Lung (tissue), 11 donors: ENCODE measurements at regions not wholly inside any gene's neighbourhood (a gene's known extent, or its start where the extent isn't known, plus 50 kb on each side); places are given as distances from the start of the nearest gene placed in this dataset.

ENCODE experiments used
- ATAC-seq: fragments of 200-7000 bp; cut with Tn5 transposase; one replicate; pipeline ENCODE4 v1.9.1; 2020; ENCODE audit warnings: moderate number of reproducible peaks; ENCODE audit not compliant: insufficient read depth, low FRiP score
- DNase-seq, 3 donors: peaks; one replicate each; pipeline ENCODE4 v3.0.0-alpha.2; 2013 to 2017
- H3K27ac ChIP-seq, 2 donors: one replicate each; pipeline ENCODE4 v1.5.1; 2013; ENCODE audit warnings: mild to moderate bottlenecking in 2 of 2, moderate library complexity in 2 of 2, control low read depth in 1 of 2, inconsistent platforms in 1 of 2, low read depth in 1 of 2, low read length in 1 of 2
- H3K27me3 ChIP-seq, 3 donors: one replicate each; pipeline ENCODE4 v1.5.1; 2013; ENCODE audit warnings: low read length in 2 of 3; ENCODE audit not compliant: control insufficient read depth in 3 of 3, insufficient read depth in 3 of 3
- H3K36me3 ChIP-seq, 4 donors: one replicate each; pipeline ENCODE4 v1.5.1; 2013; ENCODE audit warnings: low read length in 4 of 4, mild to moderate bottlenecking in 1 of 4, moderate library complexity in 1 of 4; ENCODE audit not compliant: control insufficient read depth in 4 of 4, insufficient read depth in 4 of 4
- H3K4me1 ChIP-seq, 5 donors: one replicate each; pipeline ENCODE4 v1.5.1; 2013; ENCODE audit warnings: low read length in 5 of 5, mild to moderate bottlenecking in 2 of 5, moderate library complexity in 1 of 5; ENCODE audit not compliant: control insufficient read depth in 5 of 5, insufficient read depth in 5 of 5
- H3K4me3 ChIP-seq: one replicate; pipeline ENCODE4 v1.5.1; 2013; ENCODE audit warnings: mild to moderate bottlenecking, control low read depth, moderate library complexity
- H3K9ac ChIP-seq, 2 donors: one replicate each; pipeline ENCODE4 v1.5.1; 2013; ENCODE audit warnings: low read length in 2 of 2, control low read depth in 1 of 2; ENCODE audit not compliant: insufficient read depth in 1 of 2
- H3K9me3 ChIP-seq, 4 donors: one replicate each; pipeline ENCODE4 v1.5.1; 2013; ENCODE audit warnings: low read length in 3 of 4, mild to moderate bottlenecking in 1 of 4, moderate library complexity in 1 of 4; ENCODE audit not compliant: control insufficient read depth in 4 of 4, insufficient read depth in 3 of 4
- CTCF ChIP-seq: IDR thresholded peaks from 2 replicates; pipeline ENCODE4 v1.5.1; 2012; ENCODE audit warnings: mild to moderate bottlenecking; ENCODE audit errors: control extremely low read depth, extremely low read depth
- WGBS, 2 donors: extraction: QIAGEN DNeasy Blood & Tissue Kit; methylation state at CpG; one replicate each; pipeline ENCODE4 v1.1.7; 2013; 5-methylcytosine and 5-hydroxymethylcytosine counted together
- donor health status: control.
- donor health status: control.
- donor health status: Bipolar disorder and iron deficiency.
- donor health status: healthy.
- donor health status: DM: yes; HTN: yes; CAD: no.

- no peaks in the 10 kb centered on the region for H3K36me3 ChIP-seq
- no peak overlapping the region for H3K27ac ChIP-seq
- H3K27me3 ChIP-seq, result no peaks in the 10 kb centered on the region
- WGBS, 2 donors, result 79 to 80% methylated on average over 7 of the region's 7 CpGs
- no peak overlapping the region for H3K9ac ChIP-seq
- H3K9me3 ChIP-seq, result peaks cover 0 to 12% (median 0%) of the 10 kb centered on the region in 4 donors
- DNase-seq, result peak in 1 of 3 donors; percentile 5
- no peak overlapping the region for H3K4me3 ChIP-seq
- no peak for ATAC-seq
- TF ChIP-seq CTCF, result no peak
- peaks cover 0 to 2% (median 0%) of the 10 kb centered on the region in 5 donors for H3K4me1 ChIP-seq
Measured at GRCh38 chr11:134537941-134538340, 125.9 kb upstream of the B3GAT1 start.

- peak in 2 of 3 donors; percentile 4 to 16 for DNase-seq
- no peaks in the 10 kb centered on the region for H3K36me3 ChIP-seq
- 19 to 29% methylated on average over 11 of the region's 11 CpGs for WGBS, 2 donors
Measured at GRCh38 chr11:134537296-134537695, 125.3 kb upstream of the B3GAT1 start.

GRCh38 chr11:134536677-134537076, 124.6 kb upstream of the B3GAT1 start:
- H3K9me3 ChIP-seq, result peaks cover 0 to 12% (median 0%) of the 10 kb centered on the region in 4 donors
- peak in 1 of 3 donors; percentile 4 for DNase-seq
- 17 to 40% methylated on average over 8 of the region's 8 CpGs for WGBS, 2 donors

More at GRCh38 chr11:134537296-134537695, 125.3 kb upstream of the B3GAT1 start:
- Histone ChIP-seq H3K9ac (no peak overlapping the region), H3K27me3 (no peaks in the 10 kb centered on the region), H3K27ac (no peak overlapping the region), H3K4me3 (no peak overlapping the region), H3K4me1 (no peaks in the 10 kb centered on the region), H3K9me3 (peaks cover 0 to 12% (median 0%) of the 10 kb centered on the region in 4 donors)
- ATAC-seq, result no peak
- TF ChIP-seq CTCF, result no peak

More at GRCh38 chr11:134536677-134537076, 124.6 kb upstream of the B3GAT1 start:
- H3K4me1 ChIP-seq, result no peaks in the 10 kb centered on the region
- no peak for TF ChIP-seq CTCF
- no peak overlapping the region for H3K4me3 ChIP-seq
- ATAC-seq, result no peak
- no peak overlapping the region for H3K9ac ChIP-seq
- no peaks in the 10 kb centered on the region for H3K27me3 ChIP-seq
- no peak overlapping the region for H3K27ac ChIP-seq
- no peaks in the 10 kb centered on the region for H3K36me3 ChIP-seq
